H1 (cell line): ENCODE measurements at regions not wholly inside any gene's neighbourhood (a gene's known extent, or its start where the extent isn't known, plus 50 kb on each side); places are given as distances from the start of the nearest gene placed in this dataset.

ENCODE experiments used
- CTCF ChIA-PET: fragments of 300-600 bp; sonication (Branson Sonifier 250); formaldehyde crosslinking; loops from one replicate; lab custom pipeline; 2021; ENCODE audit not compliant: partially characterized antibody; lab: Charles Lee
- POLR2A ChIA-PET: fragments of 300-600 bp; sonication (Branson Sonifier 250); formaldehyde crosslinking; loops from one replicate; lab custom pipeline; 2021; ENCODE audit warnings: inconsistent platforms; ENCODE audit not compliant: partially characterized antibody; lab: Charles Lee
- DNase-seq, 2 experiments: peaks; one replicate each; pipeline versions ENCODE4 v3.0.0 to v3.0.0-alpha.2; 2010 to 2022; ENCODE audit warnings: low spot score in 2 of 2, low read depth in 1 of 2, mixed read lengths in 1 of 2
- FAIRE-seq: peaks from 2 replicates; lab custom pipeline; 2011; peaks lifted over from hg19 to GRCh38; lab: Jason Lieb, UNC
- H2AFZ ChIP-seq: 2 replicates; pipeline ENCODE4 v1.8.1; 2012; ENCODE audit warnings: low read length, inconsistent platforms
- H2AK5ac ChIP-seq: 2 replicates; pipeline ENCODE4 v1.6.1; 2013; ENCODE audit warnings: low read depth, low read length
- H2BK120ac ChIP-seq: replicated peaks from 2 replicates; pipeline ENCODE3; 2013; ENCODE audit warnings: low read depth, low read length, inconsistent platforms
- H2BK12ac ChIP-seq: 2 replicates; pipeline ENCODE4 v1.6.1; 2013; ENCODE audit warnings: low read depth, low read length
- H2BK15ac ChIP-seq: 2 replicates; pipeline ENCODE4 v1.6.1; 2013; ENCODE audit warnings: low read length
- H2BK20ac ChIP-seq: 2 replicates; pipeline ENCODE4 v1.6.1; 2013; ENCODE audit warnings: low read length
- H2BK5ac ChIP-seq: 2 replicates; pipeline ENCODE4 v1.6.1; 2013; ENCODE audit warnings: low read depth, low read length
- H3K14ac ChIP-seq: 2 replicates; pipeline ENCODE4 v1.6.1; 2013; ENCODE audit warnings: inconsistent platforms; ENCODE audit not compliant: insufficient read length
- H3K18ac ChIP-seq: 2 replicates; pipeline ENCODE4 v1.6.1; 2013; ENCODE audit warnings: low read length; ENCODE audit errors: extremely low read depth
- H3K23ac ChIP-seq: 2 replicates; pipeline ENCODE4 v1.6.1; 2013; ENCODE audit warnings: inconsistent platforms; ENCODE audit not compliant: insufficient read length
- H3K23me2 ChIP-seq: 2 replicates; pipeline ENCODE4 v1.6.1; 2013; ENCODE audit warnings: low read depth, low read length
- H3K27ac ChIP-seq: 2 replicates; pipeline ENCODE4 v1.6.1; 2011; ENCODE audit warnings: low read depth, low read length, inconsistent platforms
- H3K27me3 ChIP-seq, 4 experiments: replicated peaks in 1 of 4; 1 replicate in 1 of 4; 2 replicates in 3 of 4; pipeline versions ENCODE4 v1.6.1 to v1.8.1; 2011 to 2013; ENCODE audit warnings: low read length in 3 of 4, mild to moderate bottlenecking in 3 of 4, inconsistent platforms in 2 of 4, mixed read lengths in 2 of 4, moderate library complexity in 1 of 4; ENCODE audit not compliant: control insufficient read depth in 3 of 4, insufficient read depth in 3 of 4; ENCODE audit errors: extremely low read depth in 1 of 4
- H3K36me3 ChIP-seq, 4 experiments: 2 replicates each; pipeline versions ENCODE4 v1.6.1 to v1.8.1; 2011 to 2013; ENCODE audit warnings: mild to moderate bottlenecking in 4 of 4, low read length in 3 of 4, moderate library complexity in 2 of 4, control low read depth in 1 of 4, inconsistent platforms in 1 of 4; ENCODE audit not compliant: insufficient read depth in 4 of 4, control insufficient read depth in 2 of 4
- H3K4ac ChIP-seq: replicated peaks from 2 replicates; pipeline ENCODE3; 2013; ENCODE audit warnings: low read length, low read depth, mixed read lengths, inconsistent platforms; ENCODE audit not compliant: insufficient read length
- H3K4me1 ChIP-seq, 4 experiments: replicated peaks in 1 of 4; 1 replicate in 1 of 4; 2 replicates in 3 of 4; pipeline versions ENCODE4 v1.6.1 to v1.8.1; 2011 to 2013; ENCODE audit warnings: low read length in 3 of 4, inconsistent platforms in 2 of 4, mixed read lengths in 1 of 4; ENCODE audit not compliant: insufficient read depth in 4 of 4, control insufficient read depth in 3 of 4
- H3K4me2 ChIP-seq, 2 experiments: 2 replicates each; pipeline versions ENCODE4 v1.6.1 to v1.8.1; 2011 to 2013; ENCODE audit warnings: low read depth in 2 of 2, low read length in 2 of 2, control low read depth in 1 of 2, inconsistent platforms in 1 of 2, mild to moderate bottlenecking in 1 of 2; ENCODE audit not compliant: insufficient read depth in 1 of 2
- H3K4me3 ChIP-seq, 4 experiments: fragments of 200-600, 300-600 bp in 1 of 4; sonication (generic), shearing (Covaris generic), sonication (Bioruptor Twin) in 1 of 4; 2 replicates each; pipeline versions ENCODE4 v1.5.1 to v1.8.1; 2011 to 2016; ENCODE audit warnings: low read length in 4 of 4, low read depth in 3 of 4, control low read depth in 2 of 4, inconsistent platforms in 2 of 4, mild to moderate bottlenecking in 2 of 4, mixed read lengths in 1 of 4, moderate library complexity in 1 of 4; ENCODE audit not compliant: insufficient read depth in 2 of 4; ENCODE audit errors: extremely low read depth in 1 of 4
- H3K56ac ChIP-seq: replicated peaks from 2 replicates; pipeline ENCODE3; 2013; ENCODE audit warnings: low read depth, mild to moderate bottlenecking, mixed read lengths, low read length, inconsistent platforms; ENCODE audit not compliant: insufficient read length
- H3K79me1 ChIP-seq: 2 replicates; pipeline ENCODE4 v1.6.1; 2013; ENCODE audit warnings: low read depth, low read length, control low read depth
- H3K79me2 ChIP-seq, 2 experiments: 2 replicates each; pipeline versions ENCODE4 v1.6.1 to v1.8.1; 2012 to 2013; ENCODE audit warnings: low read length in 2 of 2, mild to moderate bottlenecking in 2 of 2, inconsistent platforms in 1 of 2; ENCODE audit not compliant: insufficient read depth in 2 of 2, control insufficient read depth in 1 of 2
- H3K9ac ChIP-seq, 4 experiments: replicated peaks in 1 of 4; 1 replicate in 1 of 4; 2 replicates in 3 of 4; pipeline versions ENCODE4 v1.6.1 to v1.8.1; 2011 to 2013; ENCODE audit warnings: low read depth in 3 of 4, low read length in 3 of 4, control low read depth in 2 of 4, mild to moderate bottlenecking in 2 of 4, moderate library complexity in 2 of 4, inconsistent platforms in 1 of 4; ENCODE audit errors: extremely low read depth in 1 of 4
- H3K9me3 ChIP-seq, 2 experiments: 2 replicates each; pipeline versions ENCODE4 v1.6.1 to v1.8.1; 2012 to 2013; ENCODE audit warnings: mild to moderate bottlenecking in 2 of 2, moderate library complexity in 2 of 2, control low read depth in 1 of 2, inconsistent platforms in 1 of 2, low read depth in 1 of 2, low read length in 1 of 2, mixed read lengths in 1 of 2; ENCODE audit not compliant: insufficient read depth in 2 of 2
- H4K20me1 ChIP-seq, 2 experiments: replicated peaks in 1 of 2; 2 replicates each; pipeline versions ENCODE3 to v1.8.1; 2011 to 2013; ENCODE audit warnings: inconsistent platforms in 2 of 2, low read length in 2 of 2, mild to moderate bottlenecking in 1 of 2; ENCODE audit not compliant: insufficient read depth in 2 of 2, control insufficient read depth in 1 of 2
- H4K5ac ChIP-seq: 2 replicates; pipeline ENCODE4 v1.6.1; 2013; ENCODE audit warnings: low read length, low read depth, mixed read lengths, inconsistent platforms; ENCODE audit not compliant: insufficient read length
- H4K8ac ChIP-seq: 2 replicates; pipeline ENCODE4 v1.8.0; 2013; ENCODE audit warnings: mild to moderate bottlenecking, moderate library complexity, low read length, inconsistent platforms; ENCODE audit not compliant: insufficient read depth; ENCODE audit errors: extremely low read depth
- H4K91ac ChIP-seq: replicated peaks from 2 replicates; pipeline ENCODE3; 2013; ENCODE audit warnings: low read length, mixed read lengths, inconsistent platforms; ENCODE audit not compliant: insufficient read length
- ATF3 ChIP-seq: IDR thresholded peaks from 2 replicates; pipeline ENCODE4 v1.6.1; 2011; ENCODE audit warnings: low read depth, mild to moderate bottlenecking, low read length; ENCODE audit not compliant: insufficient read depth
- BACH1 ChIP-seq: IDR thresholded peaks from 2 replicates; pipeline ENCODE4 v1.6.1; 2012; ENCODE audit warnings: low read length, improper control_type of control experiment
- CHD2 ChIP-seq: IDR thresholded peaks from 2 replicates; pipeline ENCODE4 v1.6.1; 2012; ENCODE audit warnings: low read length, improper control_type of control experiment
- CTCF ChIP-seq, 3 experiments: IDR thresholded peaks; 1 replicate in 2 of 3; 2 replicates in 1 of 3; pipeline versions ENCODE4 v1.5.1 to v1.6.1; 2011; ENCODE audit warnings: low read length in 3 of 3, mild to moderate bottlenecking in 3 of 3, inconsistent platforms in 2 of 3, low read depth in 1 of 3, moderate library complexity in 1 of 3; ENCODE audit not compliant: insufficient read depth in 1 of 3; ENCODE audit errors: control extremely low read depth in 1 of 3
- GTF2F1 ChIP-seq: IDR thresholded peaks from 2 replicates; pipeline ENCODE4 v1.6.1; 2012; ENCODE audit warnings: low read depth, low read length, improper control_type of control experiment, borderline replicate concordance
- JUND ChIP-seq: IDR thresholded peaks from 2 replicates; pipeline ENCODE4 v1.6.1; 2011; ENCODE audit warnings: mild to moderate bottlenecking, improper control_type of control experiment, low read length
- MAFK ChIP-seq: IDR thresholded peaks from 2 replicates; pipeline ENCODE4 v1.6.1; 2012; ENCODE audit warnings: low read depth, mild to moderate bottlenecking, improper control_type of control experiment, low read length
- RBBP5 ChIP-seq: IDR thresholded peaks from 2 replicates; pipeline ENCODE4 v1.7.1; 2012; ENCODE audit warnings: low read depth, mild to moderate bottlenecking, inconsistent platforms, low read length, moderate library complexity, borderline replicate concordance
- SP4 ChIP-seq: IDR thresholded peaks from 2 replicates; pipeline ENCODE4 v1.6.1; 2012; ENCODE audit warnings: low read length, inconsistent platforms
- SUZ12 ChIP-seq: fragments of 200-600 bp; sonication (generic); IDR thresholded peaks from 2 replicates; pipeline ENCODE4 v1.6.1; 2012; ENCODE audit warnings: mild to moderate bottlenecking, inconsistent platforms, low read length, moderate library complexity, mixed read lengths
- TAF1 ChIP-seq: IDR thresholded peaks from 2 replicates; pipeline ENCODE4 v1.6.1; 2011; ENCODE audit warnings: mild to moderate bottlenecking, low read depth, low read length
- ZNF274 ChIP-seq: IDR thresholded peaks from 2 replicates; pipeline ENCODE4 v1.7.0; 2012; ENCODE audit warnings: low read length, borderline replicate concordance; ENCODE audit errors: extremely low read depth
- TF ChIP-seq, protein P1 (sequence below): IDR thresholded peaks from 2 replicates; pipeline ENCODE4 v1.6.1; 2012; ENCODE audit warnings: inconsistent platforms

- Histone ChIP-seq H2AFZ (no peak overlapping the region), H2BK15ac (no peak overlapping the region), H3K4ac (no peak overlapping the region), H3K9ac (no peak overlapping the region), H3K4me2 (no peak overlapping the region), H4K20me1 (no peaks in the 10 kb centered on the region), H4K8ac (no peak overlapping the region), H4K91ac (no peak overlapping the region), H3K4me3 (no peak overlapping the region), H2BK12ac (no peak overlapping the region), H3K23me2 (no peaks in the 10 kb centered on the region), H2AK5ac (no peak overlapping the region), H4K5ac (no peak overlapping the region), H2BK20ac (no peak overlapping the region), H3K23ac (no peak overlapping the region), H3K79me1 (no peaks in the 10 kb centered on the region), H3K56ac (no peak overlapping the region), H3K18ac (no peak overlapping the region), H2BK120ac (no peak overlapping the region), H3K27ac (no peak overlapping the region), H3K79me2 (no peaks in the 10 kb centered on the region), H3K4me1 (no peaks in the 10 kb centered on the region), H3K14ac (no peak overlapping the region), H2BK5ac (no peak overlapping the region), H3K27me3 (no peaks in the 10 kb centered on the region), H3K36me3 (no peaks in the 10 kb centered on the region), H3K9me3 (no peaks in the 10 kb centered on the region)
- POLR2A ChIA-PET: no interaction called here
- DNase-seq (no peak), FAIRE-seq (no peak)
- CTCF ChIA-PET: interaction anchor here (1.0 to 1.3 kb wide), 2 partner anchors 10 to 34 kb away, joined by 3 read pairs; no protein-coding TSS in a partner anchor
- TF ChIP-seq SP4 (no peak), ZNF274 (no peak), JUND (no peak), BACH1 (no peak), TAF1 (no peak), MAFK (no peak), ATF3 (no peak), GTF2F1 (no peak), RBBP5 (no peak), CHD2 (no peak), CTCF (IDR thresholded peaks at IDR 0.05; ENCODE audit: control extremely low read depth in 1 of 3, insufficient read depth in 1 of 3, low read depth in 1 of 3, low read length in 3 of 3) (no peak), SUZ12 (no peak)
- TF ChIP-seq, protein P1, sequence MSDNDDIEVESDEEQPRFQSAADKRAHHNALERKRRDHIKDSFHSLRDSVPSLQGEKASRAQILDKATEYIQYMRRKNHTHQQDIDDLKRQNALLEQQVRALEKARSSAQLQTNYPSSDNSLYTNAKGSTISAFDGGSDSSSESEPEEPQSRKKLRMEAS: no peak
Measured at GRCh38 chr13:59166174-59166573, 997.6 kb downstream of the DIAPH3 start.
